GM23338 (cell line): ENCODE measurements at regions not wholly inside any gene's neighbourhood (a gene's known extent, or its start where the extent isn't known, plus 50 kb on each side); places are given as distances from the start of the nearest gene placed in this dataset.
A peak's percentile ranks its signal among the peaks of the same experiment; 100 is the strongest.

Source experiments
- ATAC-seq: fragments of 200-7000 bp; cut with Tn5 transposase; 3 replicates; pipeline ENCODE4 v1.9.1; 2020
- DNase-seq: peaks from one replicate; pipeline ENCODE4 v3.0.0-alpha.2; 2015; ENCODE audit warnings: low spot score
- H2AFZ ChIP-seq: fragments of 200-600 bp; sonication (generic); 2 replicates; pipeline ENCODE4 v1.8.0; 2016; ENCODE audit warnings: antibody characterized with exemption, mild to moderate bottlenecking, moderate library complexity
- H3F3A ChIP-seq: fragments of 200-600 bp; sonication (generic); replicated peaks from 2 replicates; pipeline ENCODE4 v1.8.0; 2017; ENCODE audit warnings: antibody characterized with exemption, mixed run types, low read depth
- H3K27ac ChIP-seq: fragments of 200-600 bp; sonication (generic); 2 replicates; pipeline ENCODE4 v1.6.1; 2016; ENCODE audit warnings: low read depth
- H3K27me3 ChIP-seq: fragments of 200-600 bp; sonication (generic); 2 replicates; pipeline ENCODE4 v1.8.0; 2016; ENCODE audit warnings: mild to moderate bottlenecking, mixed run types, moderate library complexity; ENCODE audit not compliant: insufficient read depth
- H3K36me3 ChIP-seq: fragments of 200-600 bp; sonication (generic); 2 replicates; pipeline ENCODE4 v1.8.0; 2016; ENCODE audit warnings: mild to moderate bottlenecking; ENCODE audit not compliant: insufficient read depth
- H3K4me1 ChIP-seq: fragments of 200-600 bp; sonication (generic); 2 replicates; pipeline ENCODE4 v1.8.0; 2016; ENCODE audit warnings: mild to moderate bottlenecking, moderate library complexity; ENCODE audit not compliant: insufficient read depth
- H3K4me2 ChIP-seq: fragments of 200-600 bp; sonication (generic); 2 replicates; pipeline ENCODE4 v1.7.1; 2017; ENCODE audit warnings: mixed run types
- H3K4me3 ChIP-seq: fragments of 200-600 bp; sonication (generic); 2 replicates; pipeline ENCODE4 v1.6.1; 2016; ENCODE audit warnings: mixed run types
- H3K79me2 ChIP-seq: fragments of 200-600 bp; sonication (generic); replicated peaks from 2 replicates; pipeline ENCODE4 v1.8.0; 2017; ENCODE audit warnings: mild to moderate bottlenecking; ENCODE audit not compliant: insufficient read depth
- H3K9me2 ChIP-seq: fragments of 200-600 bp; sonication (generic); 2 replicates; pipeline ENCODE4 v1.8.0; 2017; ENCODE audit not compliant: insufficient read depth
- H4K20me1 ChIP-seq: fragments of 200-600 bp; sonication (generic); replicated peaks from 2 replicates; pipeline ENCODE4 v1.8.0; 2017; ENCODE audit warnings: mild to moderate bottlenecking; ENCODE audit not compliant: insufficient read depth
- H3K27ac Mint-ChIP-seq: 2 replicates; pipeline ENCODE4 v1.8.0; 2020; ENCODE audit warnings: inconsistent platforms, mild to moderate bottlenecking, moderate library complexity, mixed read lengths
- H3K27me3 Mint-ChIP-seq: 3 replicates; pipeline ENCODE4 v1.8.0; 2022; ENCODE audit warnings: low read depth, mild to moderate bottlenecking, moderate library complexity, mixed read lengths, inconsistent platforms; ENCODE audit not compliant: insufficient read depth, poor library complexity
- H3K36me3 Mint-ChIP-seq: 3 replicates; pipeline ENCODE4 v1.8.0; 2021; ENCODE audit warnings: low read depth, mild to moderate bottlenecking, inconsistent platforms, moderate library complexity, mixed read lengths
- H3K4me1 Mint-ChIP-seq: 3 replicates; pipeline ENCODE4 v1.8.0; 2020; ENCODE audit warnings: mild to moderate bottlenecking, inconsistent platforms, mixed read lengths
- H3K4me3 Mint-ChIP-seq: 3 replicates; pipeline ENCODE4 v1.8.0; 2021; ENCODE audit warnings: moderate library complexity, mild to moderate bottlenecking, inconsistent platforms, mixed read lengths
- H3K9me3 Mint-ChIP-seq: 3 replicates; pipeline ENCODE4 v1.8.0; 2020; ENCODE audit warnings: moderate library complexity, mild to moderate bottlenecking, inconsistent platforms, mixed read lengths
- CREB1 ChIP-seq: fragments of 250-450 bp; sonication (Bioruptor Pico); IDR thresholded peaks from 2 replicates; pipeline ENCODE4 v1.5.0; 2020; ENCODE audit warnings: low read depth, mild to moderate bottlenecking, moderate library complexity
- CTCF ChIP-seq, 2 experiments: fragments of 200-600 bp in 1 of 2; sonication (generic) in 1 of 2; conservative IDR thresholded peaks; 2 replicates each; pipeline versions ENCODE4 v1.5.1 to v1.6.1; 2016 to 2017; ENCODE audit warnings: antibody characterized with exemption in 2 of 2, low read depth in 2 of 2, mild to moderate bottlenecking in 2 of 2, moderate library complexity in 1 of 2
- ETS1 ChIP-seq: IDR thresholded peaks from 2 replicates; pipeline ENCODE4 v1.6.1; 2016; ENCODE audit warnings: antibody characterized with exemption
- EZH2phosphoT487 ChIP-seq: fragments of 200-600 bp; sonication (generic); IDR thresholded peaks from one replicate; pipeline ENCODE4 v1.8.1; 2018; ENCODE audit warnings: antibody characterized with exemption; ENCODE audit not compliant: unreplicated experiment
- NANOG ChIP-seq: IDR thresholded peaks from 2 replicates; pipeline ENCODE4 v1.6.1; 2016; ENCODE audit warnings: antibody characterized with exemption, borderline replicate concordance
- POLR2AphosphoS5 ChIP-seq: IDR thresholded peaks from 2 replicates; pipeline ENCODE4 v1.6.1; 2016; ENCODE audit warnings: antibody characterized with exemption, low read depth
- REST ChIP-seq: IDR thresholded peaks from one replicate; pipeline ENCODE4 v1.6.1; 2018; ENCODE audit warnings: antibody characterized with exemption; ENCODE audit not compliant: unreplicated experiment
- STAT1 ChIP-seq: IDR thresholded peaks from one replicate; pipeline ENCODE4 v1.6.1; 2016; ENCODE audit warnings: antibody characterized with exemption; ENCODE audit not compliant: unreplicated experiment
- ZNF114 ChIP-seq: fragments of 250-450 bp; sonication (Bioruptor Pico); IDR thresholded peaks from 2 replicates; pipeline ENCODE4 v1.5.0; 2020; ENCODE audit warnings: mild to moderate bottlenecking, moderate library complexity
- ZNF331 ChIP-seq: fragments of 250-450 bp; sonication (Bioruptor Pico); IDR thresholded peaks from 2 replicates; pipeline ENCODE4 v1.5.0; 2020; ENCODE audit warnings: low read depth, mild to moderate bottlenecking, moderate library complexity

GRCh38 chr1:223048026-223048425, 95.0 kb downstream of the TLR5 start:
- ATAC-seq (no peak), DNase-seq (no peak)
- Mint-ChIP-seq H3K27ac (no peak overlapping the region), H3K36me3 (peaks cover 51% of the 10 kb centered on the region), H3K4me3 (no peak overlapping the region), H3K4me1 (no peaks in the 10 kb centered on the region; the same call in 2 of the 3 replicates), H3K27me3 (peaks cover 7% of the 10 kb centered on the region), H3K9me3 (peaks cover 36% of the 10 kb centered on the region)
- Histone ChIP-seq H3F3A (no peaks in the 10 kb centered on the region), H3K4me3 (no peak overlapping the region), H2AFZ (no peak overlapping the region), H4K20me1 (no peaks in the 10 kb centered on the region), H3K27ac (no peak overlapping the region), H3K36me3 (peaks cover 8% of the 10 kb centered on the region; the same call in 1 of the 2 replicates), H3K79me2 (no peaks in the 10 kb centered on the region), H3K4me1 (no peaks in the 10 kb centered on the region), H3K27me3 (no peaks in the 10 kb centered on the region), H3K4me2 (no peak overlapping the region), H3K9me2 (0 out of 2 replicates have a peak, but pooled peaks cover 7% of the 10 kb centered on the region)
- no peak for TF ChIP-seq ZNF114 (CRISPR knock-in tag)
- TF ChIP-seq EZH2phosphoT487: no peak
- no peak for TF ChIP-seq REST

GRCh38 chr1:223052462-223052861, 90.6 kb downstream of the TLR5 start:
- no peak overlapping the region for H3K27ac ChIP-seq
- no peaks in the 10 kb centered on the region for H3K79me2 ChIP-seq
- H3K36me3 ChIP-seq: peaks cover 3% of the 10 kb centered on the region; the same call in 1 of the 2 replicates
- Mint-ChIP-seq H3K9me3 (peaks cover 3% of the 10 kb centered on the region; the same call in 1 of the 3 replicates), H3K4me1 (no peaks in the 10 kb centered on the region), H3K4me3 (no peak overlapping the region), H3K27me3 (peaks cover 3% of the 10 kb centered on the region), H3K27ac (0 out of 2 replicates have a peak overlapping the region, but pooled peaks have one; percentile 33), H3K36me3 (peaks cover 14% of the 10 kb centered on the region)
- no peak overlapping the region for H3K4me3 ChIP-seq
- DNase-seq: no peak
- H3K27me3 ChIP-seq: no peaks in the 10 kb centered on the region
- peaks cover 17% of the 10 kb centered on the region; the same call in 1 of the 2 replicates for H3K9me2 ChIP-seq
- H3K4me1 ChIP-seq: no peaks in the 10 kb centered on the region
- no peak for ATAC-seq
- no peaks in the 10 kb centered on the region for H3F3A ChIP-seq
- H4K20me1 ChIP-seq: no peaks in the 10 kb centered on the region
- H2AFZ ChIP-seq: no peak overlapping the region
- TF ChIP-seq ZNF114 (CRISPR knock-in tag): no peak
- TF ChIP-seq CREB1 (CRISPR knock-in tag): no peak
- no peak for TF ChIP-seq EZH2phosphoT487
- no peak for TF ChIP-seq ZNF331 (CRISPR knock-in tag)
- no peak for TF ChIP-seq NANOG
- no peak for TF ChIP-seq POLR2AphosphoS5
- no peak for TF ChIP-seq STAT1
- TF ChIP-seq CTCF (conservative IDR thresholded peaks at IDR 0.05; ENCODE audit: low read depth in 2 of 2): no peak
- no peak for TF ChIP-seq ETS1
- no peak overlapping the region for H3K4me2 ChIP-seq
